ENCODE measurements at regions not wholly inside any gene's neighbourhood (a gene's known extent, or its start where the extent isn't known, plus 50 kb on each side); places are given as distances from the start of the nearest gene placed in this dataset.

DNA sequence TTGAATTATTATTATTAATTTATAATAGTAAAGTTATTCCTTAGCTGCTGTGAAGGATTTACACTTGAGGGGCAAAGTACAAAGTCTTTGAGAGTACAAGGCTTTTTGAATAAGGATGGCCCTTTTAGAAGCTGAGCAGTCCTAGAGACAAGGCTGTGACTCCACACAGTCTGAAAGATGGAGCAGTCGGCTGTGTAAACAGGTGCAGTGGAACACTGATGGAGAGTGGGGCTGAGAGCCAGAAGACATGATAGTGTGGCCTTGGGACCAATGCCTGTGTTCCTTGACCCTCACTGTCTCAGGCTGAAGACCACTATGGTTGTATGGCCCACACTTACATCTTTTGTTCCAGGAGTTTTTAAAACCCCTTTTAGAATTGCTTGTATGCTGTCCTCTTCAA lies 311.2 kb upstream of the PHF14 start:
- no peak for DNase-seq (ENCODE audit: low spot score)

DNA sequence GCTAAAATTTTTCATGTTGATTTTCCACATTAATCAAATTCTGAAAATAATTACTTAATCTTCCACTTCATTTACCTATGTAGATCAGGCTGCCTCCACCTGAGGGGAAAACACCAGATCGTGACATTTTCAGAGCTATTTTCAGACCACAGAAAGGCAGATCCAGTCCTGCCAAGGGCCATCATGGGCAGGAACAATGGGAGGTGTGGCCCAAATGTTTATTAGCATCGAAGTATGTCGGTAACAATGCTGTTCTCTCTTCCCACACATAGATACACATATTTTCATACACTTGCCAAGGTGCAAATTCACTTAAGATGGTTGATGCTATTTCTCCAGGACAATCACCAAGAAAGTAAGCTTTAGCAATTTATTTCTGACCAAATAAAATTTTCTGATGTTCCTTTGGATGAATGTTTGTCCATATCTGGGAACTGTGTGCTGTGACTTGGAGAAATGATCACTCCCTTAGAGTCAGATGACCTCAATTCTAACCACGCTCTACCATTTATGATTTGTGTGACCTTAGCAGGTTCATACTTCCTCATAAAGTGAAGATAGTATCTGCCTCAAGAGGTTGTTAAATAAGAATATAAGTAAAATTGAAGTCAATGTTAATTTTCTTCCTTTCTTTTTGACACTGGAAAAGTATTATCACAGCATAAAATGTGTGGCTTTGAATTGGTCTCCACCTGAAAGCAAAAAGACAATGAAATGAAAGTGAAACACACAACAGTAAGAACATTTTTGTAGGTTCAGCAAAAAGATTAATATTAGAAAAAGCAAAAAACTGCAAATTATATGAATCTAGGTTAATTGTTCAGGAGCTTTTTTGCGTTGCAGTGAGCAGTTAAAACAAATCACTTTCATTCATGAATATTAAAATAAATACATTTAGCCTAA lies 310.4 kb upstream of the PHF14 start:
- DNase-seq (ENCODE audit: low spot score) = no peak

DNA sequence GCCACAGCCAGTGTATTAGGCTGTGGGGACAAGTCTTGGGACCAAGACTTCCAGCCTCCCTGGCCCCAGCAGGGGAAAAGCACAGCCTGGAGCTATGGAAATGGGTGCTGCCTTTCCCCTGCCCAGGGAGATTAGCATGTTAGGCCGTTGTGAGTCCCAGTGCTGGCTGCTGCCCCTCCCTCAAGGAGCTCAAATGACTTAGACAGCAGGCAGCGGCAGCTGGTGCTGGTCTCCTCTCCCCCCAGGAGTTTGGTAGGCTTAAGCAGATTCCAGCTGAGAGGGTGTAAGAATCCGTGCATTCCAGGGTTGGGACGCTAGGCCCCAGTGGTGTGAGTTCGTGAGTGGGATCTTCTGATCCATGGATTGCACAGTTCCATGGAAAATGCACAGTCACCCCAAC lies 301.5 kb upstream of the PHF14 start:
- no peak for DNase-seq (ENCODE audit: low spot score)

- no peak for DNase-seq (ENCODE audit: low spot score)
Measured at GRCh38 chr7:10677211-10677610, 296.5 kb upstream of the PHF14 start.

DNA sequence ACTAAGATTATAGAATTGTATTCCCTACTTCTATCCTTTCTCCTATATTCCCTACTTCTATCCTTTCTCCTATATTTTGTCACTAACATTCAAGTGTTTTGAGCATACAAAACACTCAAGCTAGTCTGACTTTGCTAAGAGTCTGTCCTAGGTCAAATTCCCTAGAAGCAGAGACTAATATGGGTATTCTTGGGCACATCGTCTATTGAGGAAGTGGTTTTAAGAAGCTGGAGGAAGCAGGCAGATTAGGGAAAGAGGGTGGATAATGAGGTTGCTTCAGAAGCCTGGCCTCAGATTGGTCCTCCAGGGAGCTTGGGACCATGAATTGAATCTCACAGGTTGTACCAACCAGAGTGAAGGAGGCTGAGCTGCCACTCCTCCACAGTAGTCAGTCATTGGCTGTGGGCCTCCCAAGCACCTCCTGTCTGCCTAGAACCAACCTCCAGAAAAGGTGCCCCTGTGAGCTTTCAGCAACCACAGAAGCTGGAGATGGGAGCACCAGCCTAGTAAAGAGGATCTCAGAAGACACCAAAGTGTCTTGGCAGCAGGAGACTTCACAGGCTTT lies 295.9 kb upstream of the PHF14 start:
- no peak for DNase-seq (ENCODE audit: low spot score)

DNA sequence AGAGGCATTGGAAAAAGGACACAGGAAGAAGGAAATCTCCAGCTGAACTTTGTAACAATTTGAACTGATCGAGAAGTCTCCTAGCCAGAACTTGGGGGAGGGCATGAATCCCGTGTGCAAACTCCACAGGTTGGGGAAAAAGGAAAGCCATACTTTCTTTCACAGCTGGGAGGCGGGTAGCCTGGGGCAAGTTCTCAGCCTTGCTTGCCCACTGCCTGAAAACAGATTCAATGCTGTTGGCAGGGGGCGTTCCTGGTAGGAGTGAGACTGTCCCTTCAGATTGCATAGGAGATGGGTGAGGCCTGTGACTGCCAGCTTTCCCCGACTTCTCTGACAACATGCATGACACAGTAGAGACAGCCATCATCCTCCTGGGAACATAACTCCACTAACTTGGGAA lies 289.1 kb upstream of the PHF14 start:
- no peak for DNase-seq (ENCODE audit: low spot score)

GRCh38 chr7:10685040-10685439 lies 288.6 kb upstream of the PHF14 start:
- DNase-seq (ENCODE audit: low spot score) = no peak

DNA sequence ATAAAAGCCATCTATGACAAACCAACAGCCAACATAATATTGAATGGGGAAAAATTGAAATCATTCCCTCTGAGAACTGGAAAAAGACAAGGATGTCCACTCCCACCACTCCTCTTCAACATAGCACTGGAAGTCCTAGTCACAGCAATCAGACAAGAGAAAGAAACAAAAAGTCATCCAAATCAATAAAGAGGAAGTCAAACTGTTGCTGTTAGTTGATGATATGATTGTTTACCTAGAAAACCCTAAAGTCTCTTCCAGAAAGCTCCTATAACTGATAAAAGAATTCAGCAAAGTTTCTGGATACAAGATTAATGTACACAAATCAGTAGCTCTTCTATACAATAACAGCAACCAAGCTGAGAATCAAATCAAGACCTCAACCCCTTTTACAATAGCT lies 285.1 kb upstream of the PHF14 start:
- DNase-seq (ENCODE audit: low spot score) = no peak

- no peak for DNase-seq (ENCODE audit: low spot score)
Measured at GRCh38 chr7:10696064-10696463, 277.6 kb upstream of the PHF14 start.

DNA sequence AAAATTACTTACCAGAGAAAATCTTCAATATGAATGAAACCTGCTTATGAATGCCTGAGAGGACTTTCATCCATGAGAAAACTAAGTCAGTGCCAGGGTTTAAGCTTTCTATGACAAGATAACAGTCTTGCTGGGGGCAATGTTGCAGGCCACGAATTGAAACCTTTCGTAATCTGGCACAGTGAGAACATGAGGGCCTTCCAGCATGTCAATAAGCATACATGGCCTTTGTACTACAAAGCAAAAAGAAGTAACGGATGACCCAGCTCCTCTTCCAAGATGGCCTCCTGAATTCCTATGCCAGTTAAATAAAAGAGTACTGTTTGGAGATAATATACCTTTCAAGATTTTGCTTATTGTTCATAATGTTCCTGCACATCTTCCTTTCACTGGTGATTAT lies 270.6 kb upstream of the PHF14 start:
- no peak for DNase-seq (ENCODE audit: low spot score)

GRCh38 chr7:10703981-10704380 lies 269.7 kb upstream of the PHF14 start:
- DNase-seq (ENCODE audit: low spot score) = no peak

GRCh38 chr7:10704653-10705052 lies 269.0 kb upstream of the PHF14 start:
- DNase-seq (ENCODE audit: low spot score) = no peak

DNA sequence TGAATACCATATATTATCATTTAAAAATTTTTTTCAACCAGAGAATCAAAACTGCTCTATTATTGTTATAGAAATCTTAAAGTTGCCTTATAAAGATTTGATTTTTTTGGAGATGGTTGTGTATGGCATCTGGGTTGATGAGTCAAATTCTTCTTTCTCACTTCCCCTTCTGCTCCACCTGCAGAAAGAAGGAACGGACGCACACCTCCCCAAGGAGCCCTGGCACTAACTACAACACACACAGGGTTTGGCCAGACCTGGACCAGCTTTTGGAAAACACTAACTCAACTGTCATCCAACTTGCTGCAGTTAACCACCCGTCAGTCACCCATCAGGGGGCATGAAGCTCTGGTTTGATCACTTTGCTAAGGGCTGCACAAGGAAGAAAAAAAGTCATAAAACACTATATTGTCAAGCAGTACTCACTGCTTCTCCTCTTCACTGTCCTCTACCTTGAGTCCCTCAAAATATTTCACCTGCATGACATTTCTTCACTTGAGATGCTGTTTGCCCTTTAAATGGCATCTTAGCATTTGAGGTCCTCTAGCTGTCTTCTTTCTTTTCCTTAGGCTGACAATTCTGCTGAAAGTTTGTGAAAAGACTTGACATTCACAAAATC lies 266.7 kb upstream of the PHF14 start:
- DNase-seq (ENCODE audit: low spot score) = no peak

- DNase-seq (ENCODE audit: low spot score) = no peak
Measured at GRCh38 chr7:10707519-10707918, 266.2 kb upstream of the PHF14 start.

DNA sequence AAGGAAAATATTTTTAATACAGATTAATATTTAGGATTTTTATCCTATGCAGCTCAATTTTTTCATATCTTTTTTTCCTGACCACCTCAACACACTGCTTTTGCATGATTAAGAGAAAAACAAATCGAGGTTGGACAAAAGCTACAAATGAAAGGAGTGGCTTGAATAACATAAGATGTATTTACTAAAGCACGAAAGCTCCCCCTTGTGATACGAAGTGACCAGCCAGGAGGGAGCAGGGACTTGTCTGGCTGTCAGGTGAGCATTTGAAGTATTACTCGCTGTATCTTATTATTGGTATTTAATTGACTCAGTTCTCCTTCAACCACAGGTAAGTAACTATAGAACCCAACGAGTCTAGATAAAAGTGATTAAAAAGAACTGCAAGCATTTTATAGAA lies 265.2 kb upstream of the PHF14 start:
- no peak for DNase-seq (ENCODE audit: low spot score)

DNA sequence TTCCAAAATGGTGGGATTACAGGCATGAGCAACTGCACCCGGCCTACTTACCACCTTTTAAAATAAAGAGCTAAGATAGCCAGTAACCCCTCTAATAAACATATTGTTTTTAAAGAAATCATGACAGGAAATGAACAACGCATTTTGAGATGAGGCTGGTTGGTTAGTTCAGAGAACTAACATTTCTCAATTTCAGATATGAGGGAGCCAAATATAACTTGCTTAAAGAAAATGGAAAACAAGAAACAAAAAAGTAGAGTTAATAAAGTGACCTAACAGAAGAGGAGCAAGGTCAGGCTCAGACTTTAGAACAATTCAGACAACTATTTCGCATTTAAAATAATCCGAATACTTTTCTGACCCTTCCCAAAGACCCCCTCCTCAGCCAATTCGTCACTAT lies 254.9 kb upstream of the PHF14 start:
- DNase-seq (ENCODE audit: low spot score) = no peak

DNA sequence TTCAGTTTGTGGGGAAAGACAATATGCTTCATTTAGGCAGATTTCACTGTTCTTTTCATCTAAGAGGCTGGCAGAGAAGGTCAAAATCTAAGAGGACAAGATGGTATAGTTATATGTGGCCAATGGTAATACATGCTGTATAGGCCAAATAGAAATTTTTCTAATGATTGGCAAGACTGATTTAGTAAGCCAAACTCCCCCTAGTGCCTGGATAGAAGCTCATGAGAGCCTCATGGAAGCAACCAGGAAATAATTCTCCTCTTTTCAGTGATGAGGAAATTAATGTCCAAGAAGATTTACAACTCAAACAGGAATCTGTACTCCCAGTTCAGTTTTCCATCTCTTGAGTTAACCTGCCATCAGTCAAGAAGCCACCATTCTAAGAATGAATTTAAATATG lies 253.6 kb upstream of the PHF14 start:
- no peak for DNase-seq (ENCODE audit: low spot score)

GRCh38 chr7:10721289-10721688 lies 252.4 kb upstream of the PHF14 start:
- no peak for DNase-seq (ENCODE audit: low spot score)

DNA sequence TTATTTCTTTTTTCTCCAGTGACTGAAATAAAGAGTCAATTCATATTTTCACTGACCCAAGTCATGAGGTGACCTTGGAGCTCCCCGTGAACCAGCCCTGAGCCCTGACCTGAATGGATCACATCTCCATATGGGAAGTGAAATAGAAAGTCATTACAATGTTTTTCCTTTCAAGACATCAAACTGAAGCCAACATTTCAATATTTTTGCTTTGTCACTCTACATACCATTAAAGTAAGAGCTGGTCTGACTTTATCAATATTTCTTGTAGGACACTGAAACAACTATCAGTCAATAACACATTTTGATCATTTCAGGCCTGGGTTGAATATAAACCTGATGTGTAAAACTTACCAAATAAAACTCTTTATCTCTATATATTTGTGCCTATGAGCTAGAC lies 249.8 kb upstream of the PHF14 start:
- no peak for DNase-seq (ENCODE audit: low spot score)

GRCh38 chr7:10724449-10724848 lies 249.2 kb upstream of the PHF14 start:
- no peak for DNase-seq (ENCODE audit: low spot score)

GRCh38 chr7:10727636-10728035 lies 246.0 kb upstream of the PHF14 start:
- DNase-seq (ENCODE audit: low spot score) = no peak

- DNase-seq (ENCODE audit: low spot score) = no peak
Measured at GRCh38 chr7:10731253-10731773, 242.4 kb upstream of the PHF14 start.
